ENCODE measurements at regions not wholly inside any gene's neighbourhood (a gene's known extent, or its start where the extent isn't known, plus 50 kb on each side); places are given as distances from the start of the nearest gene placed in this dataset.
A peak's percentile ranks its signal among the peaks of the same experiment; 100 is the strongest.

- H3K4me3 ChIP-seq (ENCODE audit: low read length), result no peak overlapping the region
- H3K27ac ChIP-seq (ENCODE audit: low read depth, low read length), result no peak overlapping the region
- no peaks in the 10 kb centered on the region for H3F3A ChIP-seq (ENCODE audit: control insufficient read depth, insufficient read depth)
- H3K9me2 ChIP-seq (replicated peaks; ENCODE audit: control insufficient read depth, low read length), result no peaks in the 10 kb centered on the region
- H3K4me2 ChIP-seq (ENCODE audit: low read length), result no peak overlapping the region
- H4K20me1 ChIP-seq (ENCODE audit: control insufficient read depth, insufficient read depth, low read depth, low read length), result no peaks in the 10 kb centered on the region
- TF ChIP-seq EZH2phosphoT487 (IDR thresholded peaks at IDR 0.05; ENCODE audit: borderline replicate concordance, low read length) (no peak), CTCF (IDR thresholded peaks at IDR 0.05; ENCODE audit: low read depth, low read length, poor library complexity, severe bottlenecking) (no peak)
- no peaks in the 10 kb centered on the region for H3K4me1 ChIP-seq (ENCODE audit: control insufficient read depth, low read length)
- no peaks in the 10 kb centered on the region for H3K79me2 ChIP-seq (ENCODE audit: control insufficient read depth, low read length)
- H3K36me3 ChIP-seq (ENCODE audit: control insufficient read depth, low read length), result no peaks in the 10 kb centered on the region
- H3K9me3 ChIP-seq (ENCODE audit: control insufficient read depth, insufficient read depth, low read length), result peaks cover 4% of the 10 kb centered on the region; the same call in 1 of the 2 replicates
- H3K27me3 ChIP-seq (ENCODE audit: control insufficient read depth, low read length), result no peaks in the 10 kb centered on the region
These were observed 1252.6 kb downstream of the PCDH9 start for GRCh38 chr13:65977525-65977924.

- Histone ChIP-seq H3K4me1 (ENCODE audit: control insufficient read depth, low read length) (no peaks in the 10 kb centered on the region), H3K27me3 (ENCODE audit: control insufficient read depth, low read length) (no peaks in the 10 kb centered on the region), H3K27ac (ENCODE audit: low read depth, low read length) (no peak overlapping the region), H3K79me2 (ENCODE audit: control insufficient read depth, low read length) (no peaks in the 10 kb centered on the region), H3K4me2 (ENCODE audit: low read length) (no peak overlapping the region), H3K9me2 (replicated peaks; ENCODE audit: control insufficient read depth, low read length) (no peaks in the 10 kb centered on the region), H3K9me3 (ENCODE audit: control insufficient read depth, insufficient read depth, low read length) (peaks cover 4% of the 10 kb centered on the region; the same call in 1 of the 2 replicates), H3F3A (ENCODE audit: control insufficient read depth, insufficient read depth) (no peaks in the 10 kb centered on the region), H4K20me1 (ENCODE audit: control insufficient read depth, insufficient read depth, low read depth, low read length) (no peaks in the 10 kb centered on the region), H3K4me3 (ENCODE audit: low read length) (no peak overlapping the region), H3K36me3 (ENCODE audit: control insufficient read depth, low read length) (no peaks in the 10 kb centered on the region)
- TF ChIP-seq CTCF (IDR thresholded peaks at IDR 0.05; ENCODE audit: low read depth, low read length, poor library complexity, severe bottlenecking), result no peak
- no peak for TF ChIP-seq EZH2phosphoT487 (IDR thresholded peaks at IDR 0.05; ENCODE audit: borderline replicate concordance, low read length)
These were observed 1258.6 kb downstream of the PCDH9 start for GRCh38 chr13:65971541-65971940.

GRCh38 chr13:65966991-65967451 is 1263.1 kb downstream of the PCDH9 start:
- Histone ChIP-seq H4K20me1 (ENCODE audit: control insufficient read depth, insufficient read depth, low read depth, low read length) (no peaks in the 10 kb centered on the region), H3K4me1 (ENCODE audit: control insufficient read depth, low read length) (no peaks in the 10 kb centered on the region), H3K36me3 (ENCODE audit: control insufficient read depth, low read length) (no peaks in the 10 kb centered on the region), H3F3A (ENCODE audit: control insufficient read depth, insufficient read depth) (no peaks in the 10 kb centered on the region), H3K27ac (ENCODE audit: low read depth, low read length) (no peak overlapping the region), H3K9me3 (ENCODE audit: control insufficient read depth, insufficient read depth, low read length) (peaks cover 4% of the 10 kb centered on the region; the same call in 1 of the 2 replicates), H3K27me3 (ENCODE audit: control insufficient read depth, low read length) (no peaks in the 10 kb centered on the region), H3K9me2 (replicated peaks; ENCODE audit: control insufficient read depth, low read length) (no peaks in the 10 kb centered on the region), H3K4me2 (ENCODE audit: low read length) (no peak overlapping the region), H3K79me2 (ENCODE audit: control insufficient read depth, low read length) (no peaks in the 10 kb centered on the region), H3K4me3 (ENCODE audit: low read length) (no peak overlapping the region)
- peak; percentile 69 for TF ChIP-seq CTCF (IDR thresholded peaks at IDR 0.05; ENCODE audit: low read depth, low read length, poor library complexity, severe bottlenecking)
- no peak for TF ChIP-seq EZH2phosphoT487 (IDR thresholded peaks at IDR 0.05; ENCODE audit: borderline replicate concordance, low read length)
